ENCODE measurements at regions not wholly inside any gene's neighbourhood (a gene's known extent, or its start where the extent isn't known, plus 50 kb on each side); places are given as distances from the start of the nearest gene placed in this dataset.

- no peaks in the 10 kb centered on the region for H3K36me3 ChIP-seq
- H3K27me3 ChIP-seq: no peaks in the 10 kb centered on the region
- no peak overlapping the region for H3K4me3 ChIP-seq
- H3K4me1 ChIP-seq: no peaks in the 10 kb centered on the region
- H3K27ac ChIP-seq: no peak overlapping the region
- peaks cover 0 to 14% of the 10 kb centered on the region in 2 donors for H3K9me3 ChIP-seq
- no peak for DNase-seq (ENCODE audit: low spot score)
- TF ChIP-seq, protein P1, sequence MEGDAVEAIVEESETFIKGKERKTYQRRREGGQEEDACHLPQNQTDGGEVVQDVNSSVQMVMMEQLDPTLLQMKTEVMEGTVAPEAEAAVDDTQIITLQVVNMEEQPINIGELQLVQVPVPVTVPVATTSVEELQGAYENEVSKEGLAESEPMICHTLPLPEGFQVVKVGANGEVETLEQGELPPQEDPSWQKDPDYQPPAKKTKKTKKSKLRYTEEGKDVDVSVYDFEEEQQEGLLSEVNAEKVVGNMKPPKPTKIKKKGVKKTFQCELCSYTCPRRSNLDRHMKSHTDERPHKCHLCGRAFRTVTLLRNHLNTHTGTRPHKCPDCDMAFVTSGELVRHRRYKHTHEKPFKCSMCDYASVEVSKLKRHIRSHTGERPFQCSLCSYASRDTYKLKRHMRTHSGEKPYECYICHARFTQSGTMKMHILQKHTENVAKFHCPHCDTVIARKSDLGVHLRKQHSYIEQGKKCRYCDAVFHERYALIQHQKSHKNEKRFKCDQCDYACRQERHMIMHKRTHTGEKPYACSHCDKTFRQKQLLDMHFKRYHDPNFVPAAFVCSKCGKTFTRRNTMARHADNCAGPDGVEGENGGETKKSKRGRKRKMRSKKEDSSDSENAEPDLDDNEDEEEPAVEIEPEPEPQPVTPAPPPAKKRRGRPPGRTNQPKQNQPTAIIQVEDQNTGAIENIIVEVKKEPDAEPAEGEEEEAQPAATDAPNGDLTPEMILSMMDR (IDR thresholded peaks at IDR 0.05): no peak
Measured at GRCh38 chr20:57767441-57767840, 57.6 kb upstream of the PMEPA1 start.

GRCh38 chr20:57763235-57763595 lies 53.4 kb upstream of the PMEPA1 start:
- no peaks in the 10 kb centered on the region for H3K36me3 ChIP-seq
- no peak for DNase-seq (ENCODE audit: low spot score)
- peaks cover 0 to 14% of the 10 kb centered on the region in 2 donors for H3K9me3 ChIP-seq
- TF ChIP-seq, protein P1 (IDR thresholded peaks at IDR 0.05): no peak
- no peak overlapping the region for H3K4me3 ChIP-seq
- H3K27ac ChIP-seq: no peak overlapping the region
- H3K27me3 ChIP-seq: no peaks in the 10 kb centered on the region
- no peaks in the 10 kb centered on the region for H3K4me1 ChIP-seq

GRCh38 chr20:57762531-57763234 lies 52.9 kb upstream of the PMEPA1 start:
- no peaks in the 10 kb centered on the region for H3K27me3 ChIP-seq
- H3K36me3 ChIP-seq: no peaks in the 10 kb centered on the region
- no peak overlapping the region for H3K4me3 ChIP-seq
- peaks cover 0 to 14% of the 10 kb centered on the region in 2 donors for H3K9me3 ChIP-seq
- no peak overlapping the region for H3K27ac ChIP-seq
- DNase-seq (ENCODE audit: low spot score): no peak
- TF ChIP-seq, protein P1 (IDR thresholded peaks at IDR 0.05): no peak
- no peaks in the 10 kb centered on the region for H3K4me1 ChIP-seq

DNA sequence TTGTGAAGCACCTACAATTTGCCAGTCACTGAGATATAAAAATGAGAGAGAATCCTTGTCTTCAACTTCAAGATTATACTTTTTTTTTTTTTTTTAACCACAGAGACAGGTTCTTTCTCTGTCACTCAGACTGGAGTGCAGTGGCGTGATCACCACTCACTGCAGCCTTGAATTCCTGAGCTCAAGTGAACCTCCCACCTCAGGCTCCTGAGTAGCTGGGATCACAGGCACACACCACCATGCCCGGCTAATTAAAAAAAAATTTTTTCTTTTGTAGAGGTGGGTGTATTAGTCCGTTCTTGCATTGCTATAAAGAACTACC lies 51.6 kb upstream of the PMEPA1 start:
- no peaks in the 10 kb centered on the region for H3K4me1 ChIP-seq
- H3K4me3 ChIP-seq: no peak overlapping the region
- TF ChIP-seq, protein P1 (IDR thresholded peaks at IDR 0.05): no peak
- H3K27me3 ChIP-seq: no peaks in the 10 kb centered on the region
- H3K36me3 ChIP-seq: no peaks in the 10 kb centered on the region
- H3K9me3 ChIP-seq: peaks cover 0 to 23% of the 10 kb centered on the region in 2 donors
- no peak for DNase-seq (ENCODE audit: low spot score)
- no peak overlapping the region for H3K27ac ChIP-seq

DNA sequence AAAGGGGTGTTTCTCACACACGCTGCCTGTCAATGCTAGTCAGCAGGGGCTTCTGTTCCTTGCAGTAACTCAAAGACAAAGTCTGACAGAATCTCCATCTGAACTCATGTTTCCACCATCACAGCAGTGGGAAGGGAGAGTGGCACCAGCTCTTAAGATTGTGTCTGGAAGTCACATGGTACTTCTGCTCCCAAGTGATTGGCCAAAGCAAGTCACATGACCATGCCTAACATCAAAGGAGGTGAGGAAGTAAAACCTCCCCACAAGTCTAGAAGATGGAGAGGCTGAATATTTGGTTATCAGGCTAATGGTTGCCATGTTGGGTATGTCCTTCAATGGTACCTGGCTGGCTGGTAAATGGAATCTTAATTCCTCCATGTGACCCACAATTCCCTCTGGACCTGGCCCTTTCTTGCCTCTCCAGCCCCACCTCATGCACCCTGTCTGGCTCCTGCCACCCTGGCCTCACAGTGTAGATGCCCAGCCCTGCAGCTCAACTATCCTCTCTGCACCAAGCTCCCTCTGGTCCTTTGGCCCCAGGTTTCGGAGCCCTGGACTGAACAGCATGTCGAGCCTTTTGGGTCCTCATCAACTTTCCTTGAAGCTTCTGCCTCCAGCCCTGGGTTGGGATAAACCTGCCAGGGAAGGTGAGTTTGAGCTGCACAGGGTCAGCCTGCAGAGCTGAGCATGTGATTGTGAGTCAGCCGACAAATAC lies 51.0 kb upstream of the PMEPA1 start:
- DNase-seq (ENCODE audit: low spot score): no peak
- TF ChIP-seq, protein P1 (IDR thresholded peaks at IDR 0.05): no peak
- H3K9me3 ChIP-seq: peaks cover 0 to 23% of the 10 kb centered on the region in 2 donors

More for the DNA sequence above, 51.0 kb upstream of the PMEPA1 start:
- Histone ChIP-seq H3K27me3 (no peaks in the 10 kb centered on the region), H3K27ac (no peak overlapping the region), H3K4me3 (no peak overlapping the region), H3K4me1 (no peaks in the 10 kb centered on the region), H3K36me3 (no peaks in the 10 kb centered on the region)
